ENCODE measurements at regions not wholly inside any gene's neighbourhood (a gene's known extent, or its start where the extent isn't known, plus 50 kb on each side); places are given as distances from the start of the nearest gene placed in this dataset.

- DNase-seq (ENCODE audit: low spot score in 2 of 2, unreplicated experiment in 2 of 2): no peak
- Mint-ChIP-seq H3K36me3 (peaks cover 2% of the 10 kb centered on the region), H3K27ac (no peak overlapping the region), H3K4me1 (peaks cover 6% of the 10 kb centered on the region), H3K9me3 (peaks cover 18% of the 10 kb centered on the region), H3K27me3 (ENCODE audit: low read depth) (no peaks in the 10 kb centered on the region), H3K4me3 (no peak overlapping the region)
- TF ChIP-seq CTCF (IDR thresholded peaks at IDR 0.05; ENCODE audit: unreplicated experiment): no peak
Observed at GRCh38 chr7:85630904-85631600, 444.2 kb upstream of the SEMA3D start.

DNA sequence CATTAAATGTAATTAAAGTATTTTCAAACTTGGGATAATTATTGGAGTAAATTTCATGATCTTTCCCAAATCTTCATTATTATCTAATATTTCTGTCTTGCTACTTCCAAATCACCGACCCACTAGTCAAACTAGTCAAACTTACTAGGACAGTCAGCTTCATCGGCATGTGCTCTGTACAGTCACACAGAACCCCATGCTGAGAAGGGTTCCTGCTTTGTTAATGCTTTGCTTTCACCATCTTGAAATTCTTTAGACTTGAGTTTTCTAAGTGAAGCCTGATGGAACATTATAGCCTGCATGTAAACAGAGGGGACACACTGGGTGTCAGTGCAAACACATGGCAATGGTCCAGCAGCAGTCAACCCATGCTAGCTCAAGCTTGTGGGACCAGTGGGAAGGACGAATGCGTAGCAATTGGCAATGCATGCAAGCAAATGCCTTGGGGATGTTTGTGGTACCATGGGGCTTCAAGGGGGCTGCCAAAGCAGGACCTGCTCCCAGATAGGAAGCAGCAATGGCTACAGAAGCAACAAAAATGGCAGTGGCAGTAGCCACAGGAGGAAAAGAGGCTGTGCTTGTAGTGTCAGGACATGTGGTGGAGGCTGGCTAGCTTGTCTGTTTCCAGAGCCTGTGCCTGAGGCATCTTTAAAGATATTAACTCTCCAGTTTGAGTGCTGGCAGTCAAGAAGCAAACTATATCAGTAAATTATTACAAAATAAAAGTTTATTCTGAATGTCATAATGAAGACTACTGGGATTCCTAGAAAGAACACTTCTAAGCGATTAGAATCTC is 441.1 kb upstream of the SEMA3D start:
- TF ChIP-seq CTCF (IDR thresholded peaks at IDR 0.05; ENCODE audit: unreplicated experiment): no peak
- Mint-ChIP-seq H3K4me1 (peaks cover 6% of the 10 kb centered on the region), H3K27ac (no peak overlapping the region), H3K36me3 (peaks cover 3% of the 10 kb centered on the region), H3K27me3 (ENCODE audit: low read depth) (no peaks in the 10 kb centered on the region), H3K4me3 (no peak overlapping the region), H3K9me3 (peaks cover 31% of the 10 kb centered on the region)
- no peak for DNase-seq (ENCODE audit: low spot score in 2 of 2, unreplicated experiment in 2 of 2)

DNA sequence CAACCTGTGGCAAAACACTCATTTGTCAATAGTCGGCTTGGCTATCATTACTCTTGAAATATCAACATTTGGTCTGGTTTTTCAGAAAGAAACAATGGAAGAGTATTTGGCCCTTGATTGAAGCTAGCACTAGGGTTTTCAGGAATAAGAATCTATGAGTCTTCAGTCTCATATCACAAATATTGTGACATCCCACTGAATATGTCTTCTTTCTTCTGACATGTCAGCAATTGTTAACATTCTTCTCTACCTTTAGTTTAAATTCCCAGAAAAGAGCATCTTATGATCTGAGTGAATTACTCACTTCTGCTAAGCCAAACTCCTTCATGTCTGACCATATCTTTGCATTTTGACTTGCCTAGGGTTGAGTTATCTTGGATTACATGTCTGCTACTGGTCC is 435.2 kb upstream of the SEMA3D start:
- DNase-seq (ENCODE audit: low spot score in 2 of 2, unreplicated experiment in 2 of 2): no peak
- no peak for TF ChIP-seq CTCF (IDR thresholded peaks at IDR 0.05; ENCODE audit: unreplicated experiment)
- H3K27ac Mint-ChIP-seq: no peak overlapping the region
- H3K4me3 Mint-ChIP-seq: no peak overlapping the region
- peaks cover 4% of the 10 kb centered on the region for H3K4me1 Mint-ChIP-seq
- peaks cover 27% of the 10 kb centered on the region for H3K9me3 Mint-ChIP-seq
- no peaks in the 10 kb centered on the region for H3K27me3 Mint-ChIP-seq (ENCODE audit: low read depth)
- H3K36me3 Mint-ChIP-seq: peaks cover 3% of the 10 kb centered on the region

DNA sequence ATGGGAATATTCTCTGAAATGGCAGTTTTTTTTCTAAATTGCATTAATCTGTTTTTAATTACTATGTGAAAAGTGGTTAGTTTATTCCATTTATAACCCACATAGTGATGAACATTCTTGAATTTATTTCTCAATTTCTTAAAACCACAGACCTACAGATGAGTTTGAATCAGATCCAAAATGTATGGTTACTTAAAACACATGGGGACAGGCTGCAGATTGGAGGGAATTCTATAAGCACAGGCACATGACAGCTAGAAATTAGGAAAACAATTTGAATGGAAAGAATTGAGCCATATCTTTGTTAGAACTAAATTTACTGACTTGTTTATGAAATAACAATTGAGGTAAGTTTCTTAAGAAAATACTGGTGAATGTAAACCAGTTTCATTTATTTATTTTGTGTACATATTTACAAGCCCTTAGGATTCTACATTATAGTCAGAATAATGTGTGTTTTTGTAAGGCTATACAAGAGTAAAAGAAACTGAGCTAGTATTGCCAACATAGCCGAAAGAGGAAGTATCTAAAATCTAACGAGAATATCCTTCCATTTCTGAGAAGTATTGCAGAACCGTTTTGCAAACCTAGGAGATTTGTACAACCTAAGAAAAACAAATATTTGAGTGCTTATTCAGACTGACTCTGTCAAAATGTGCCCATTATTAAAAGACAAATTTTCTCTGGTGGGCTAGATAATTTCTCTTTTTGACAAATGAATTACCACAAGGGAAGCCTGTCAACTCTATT is 434.3 kb upstream of the SEMA3D start:
- TF ChIP-seq CTCF (IDR thresholded peaks at IDR 0.05; ENCODE audit: unreplicated experiment): no peak
- Mint-ChIP-seq H3K9me3 (peaks cover 31% of the 10 kb centered on the region), H3K4me1 (peaks cover 4% of the 10 kb centered on the region), H3K27ac (no peak overlapping the region), H3K4me3 (no peak overlapping the region), H3K27me3 (ENCODE audit: low read depth) (no peaks in the 10 kb centered on the region), H3K36me3 (peaks cover 3% of the 10 kb centered on the region)
- no peak for DNase-seq (ENCODE audit: low spot score in 2 of 2, unreplicated experiment in 2 of 2)

DNA sequence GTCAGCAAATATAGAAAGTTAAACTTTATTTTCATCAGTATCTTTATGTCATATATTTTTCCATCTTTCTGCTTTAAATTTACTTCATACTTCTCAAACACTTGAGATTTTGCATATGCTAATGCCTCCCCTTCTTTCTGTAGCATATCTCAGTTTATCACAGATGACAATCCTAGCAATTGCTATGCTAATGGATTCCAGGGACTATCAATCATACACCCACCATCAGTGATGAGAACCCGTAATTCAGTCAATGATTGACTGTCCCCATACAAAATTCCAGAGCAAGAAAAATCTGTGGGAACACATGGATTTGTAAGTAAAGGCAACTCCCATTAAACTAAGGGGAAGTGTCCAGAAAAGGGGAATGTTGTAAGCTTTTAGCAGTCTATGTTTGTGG is 432.4 kb upstream of the SEMA3D start:
- Mint-ChIP-seq H3K4me1 (peaks cover 4% of the 10 kb centered on the region), H3K27ac (no peak overlapping the region), H3K4me3 (no peak overlapping the region), H3K36me3 (peaks cover 12% of the 10 kb centered on the region), H3K9me3 (peaks cover 30% of the 10 kb centered on the region), H3K27me3 (ENCODE audit: low read depth) (no peaks in the 10 kb centered on the region)
- no peak for DNase-seq (ENCODE audit: low spot score in 2 of 2, unreplicated experiment in 2 of 2)
- TF ChIP-seq CTCF (IDR thresholded peaks at IDR 0.05; ENCODE audit: unreplicated experiment): no peak
